Lower leg skin (tissue), 4 donors: ENCODE measurements at regions not wholly inside any gene's neighbourhood (a gene's known extent, or its start where the extent isn't known, plus 50 kb on each side); places are given as distances from the start of the nearest gene placed in this dataset.

Experiments
- DNase-seq, 2 donors: peaks; one replicate each; pipeline ENCODE4 v3.0.0-alpha.2; 2019; ENCODE audit warnings: low spot score in 2 of 2
- H3K4me3 ChIP-seq: fragments of 200-600 bp; sonication (generic); 2 replicates; pipeline ENCODE4 v1.5.1; 2017; ENCODE audit warnings: mild to moderate bottlenecking, low read depth; ENCODE audit not compliant: poor library complexity, severe bottlenecking
- POLR2A ChIP-seq, 2 donors: fragments of 450-650 bp; IDR thresholded peaks; one replicate each; pipeline ENCODE4 v1.6.1; 2016 to 2017; ENCODE audit warnings: antibody characterized with exemption in 2 of 2, mild to moderate bottlenecking in 1 of 2, moderate library complexity in 1 of 2
- WGBS, 2 donors: methylation state at CpG; one replicate each; pipeline ENCODE4 v1.1.5; 2018; 5-methylcytosine and 5-hydroxymethylcytosine counted together
- intact Hi-C: fragments of 100-400 bp; cut with DNase I; formaldehyde crosslinking; loops from one replicate; pipeline ENCODE4 v1.15.0; 2023; ENCODE audit warnings: low total_unique reads
- TF ChIP-seq, protein P1 (sequence below), 3 donors: fragments of 450-650 bp; IDR thresholded peaks; one replicate each; pipeline ENCODE4 v1.5.1; 2016; ENCODE audit warnings: antibody characterized with exemption in 3 of 3, mild to moderate bottlenecking in 3 of 3, moderate library complexity in 2 of 3

DNA sequence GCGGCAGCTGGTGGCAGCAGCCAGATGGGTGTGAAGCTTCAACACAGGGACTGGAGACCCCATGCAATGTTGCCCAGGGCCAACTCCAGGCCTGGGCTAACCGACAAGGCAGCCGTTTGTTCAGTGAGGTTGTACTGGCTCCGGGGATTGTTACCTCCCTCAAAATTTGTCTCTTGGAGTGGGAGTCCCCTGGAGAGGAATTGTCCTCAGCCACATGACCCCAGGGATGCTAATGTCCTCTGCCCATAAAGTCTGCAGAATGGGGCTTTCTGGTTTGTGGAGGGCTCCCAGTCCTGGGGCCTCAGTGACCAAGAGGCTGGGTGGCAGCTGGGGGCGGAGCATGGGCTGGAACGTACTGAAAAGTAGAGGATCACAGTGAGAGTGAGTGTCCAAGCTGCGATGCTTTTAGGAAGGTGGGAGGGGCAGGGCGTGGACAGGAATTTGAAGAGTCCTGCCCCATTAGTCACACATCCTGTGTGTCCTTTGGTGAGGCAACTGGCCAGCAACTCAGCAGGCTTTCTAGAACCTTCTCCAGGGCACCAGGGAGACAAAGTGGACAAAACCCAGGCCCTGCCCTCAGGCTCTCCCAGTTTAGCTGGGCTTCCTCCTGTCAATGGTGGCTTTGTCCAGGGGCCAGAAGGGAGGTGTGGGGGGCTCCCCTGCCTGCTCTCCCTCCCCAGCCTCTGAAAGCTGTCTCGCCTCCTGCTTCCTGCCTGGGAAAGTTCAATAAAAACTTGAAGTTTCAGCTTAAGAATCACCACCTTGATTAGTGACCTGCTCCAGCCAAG, 114.0 kb downstream of the NSG2 start:
- WGBS, 2 donors, result 46 to 57% methylated on average over 8 to 9 of the region's 9 CpGs
- DNase-seq, result peak in 1 of 2 donors; percentile 63
- H3K4me3 ChIP-seq, result no peak overlapping the region
- TF ChIP-seq POLR2A (IDR thresholded peaks at IDR 0.05), result no peak
- TF ChIP-seq, protein P1, sequence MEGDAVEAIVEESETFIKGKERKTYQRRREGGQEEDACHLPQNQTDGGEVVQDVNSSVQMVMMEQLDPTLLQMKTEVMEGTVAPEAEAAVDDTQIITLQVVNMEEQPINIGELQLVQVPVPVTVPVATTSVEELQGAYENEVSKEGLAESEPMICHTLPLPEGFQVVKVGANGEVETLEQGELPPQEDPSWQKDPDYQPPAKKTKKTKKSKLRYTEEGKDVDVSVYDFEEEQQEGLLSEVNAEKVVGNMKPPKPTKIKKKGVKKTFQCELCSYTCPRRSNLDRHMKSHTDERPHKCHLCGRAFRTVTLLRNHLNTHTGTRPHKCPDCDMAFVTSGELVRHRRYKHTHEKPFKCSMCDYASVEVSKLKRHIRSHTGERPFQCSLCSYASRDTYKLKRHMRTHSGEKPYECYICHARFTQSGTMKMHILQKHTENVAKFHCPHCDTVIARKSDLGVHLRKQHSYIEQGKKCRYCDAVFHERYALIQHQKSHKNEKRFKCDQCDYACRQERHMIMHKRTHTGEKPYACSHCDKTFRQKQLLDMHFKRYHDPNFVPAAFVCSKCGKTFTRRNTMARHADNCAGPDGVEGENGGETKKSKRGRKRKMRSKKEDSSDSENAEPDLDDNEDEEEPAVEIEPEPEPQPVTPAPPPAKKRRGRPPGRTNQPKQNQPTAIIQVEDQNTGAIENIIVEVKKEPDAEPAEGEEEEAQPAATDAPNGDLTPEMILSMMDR (IDR thresholded peaks at IDR 0.05), result no peak
- intact Hi-C loops, result no loop called here

DNA sequence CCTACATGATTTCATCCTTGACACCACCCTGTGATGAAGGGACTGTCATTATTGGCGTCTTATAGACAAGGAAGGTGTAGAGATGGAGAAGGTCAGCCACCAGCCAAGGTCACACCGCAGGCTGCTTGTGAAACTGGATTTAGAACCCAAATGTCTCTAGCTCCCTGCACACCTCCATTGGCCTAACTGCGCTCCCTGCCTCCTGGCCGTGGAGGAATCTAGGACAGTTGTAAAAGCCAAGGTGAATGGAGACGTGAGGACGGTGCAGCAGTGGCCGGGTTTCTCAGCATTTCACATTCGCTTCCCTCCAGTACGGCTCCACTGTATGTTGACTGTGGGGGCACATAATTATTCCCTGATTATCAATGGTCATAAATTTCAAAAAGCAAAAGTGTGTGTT, 119.9 kb downstream of the NSG2 start:
- H3K4me3 ChIP-seq, result no peak overlapping the region
- intact Hi-C loops, result no loop called here
- 78 to 93% methylated on average over 9 of the region's 9 CpGs for WGBS, 2 donors
- no peak for TF ChIP-seq POLR2A (IDR thresholded peaks at IDR 0.05)
- TF ChIP-seq, protein P1 (IDR thresholded peaks at IDR 0.05), result no peak
- no peak for DNase-seq

DNA sequence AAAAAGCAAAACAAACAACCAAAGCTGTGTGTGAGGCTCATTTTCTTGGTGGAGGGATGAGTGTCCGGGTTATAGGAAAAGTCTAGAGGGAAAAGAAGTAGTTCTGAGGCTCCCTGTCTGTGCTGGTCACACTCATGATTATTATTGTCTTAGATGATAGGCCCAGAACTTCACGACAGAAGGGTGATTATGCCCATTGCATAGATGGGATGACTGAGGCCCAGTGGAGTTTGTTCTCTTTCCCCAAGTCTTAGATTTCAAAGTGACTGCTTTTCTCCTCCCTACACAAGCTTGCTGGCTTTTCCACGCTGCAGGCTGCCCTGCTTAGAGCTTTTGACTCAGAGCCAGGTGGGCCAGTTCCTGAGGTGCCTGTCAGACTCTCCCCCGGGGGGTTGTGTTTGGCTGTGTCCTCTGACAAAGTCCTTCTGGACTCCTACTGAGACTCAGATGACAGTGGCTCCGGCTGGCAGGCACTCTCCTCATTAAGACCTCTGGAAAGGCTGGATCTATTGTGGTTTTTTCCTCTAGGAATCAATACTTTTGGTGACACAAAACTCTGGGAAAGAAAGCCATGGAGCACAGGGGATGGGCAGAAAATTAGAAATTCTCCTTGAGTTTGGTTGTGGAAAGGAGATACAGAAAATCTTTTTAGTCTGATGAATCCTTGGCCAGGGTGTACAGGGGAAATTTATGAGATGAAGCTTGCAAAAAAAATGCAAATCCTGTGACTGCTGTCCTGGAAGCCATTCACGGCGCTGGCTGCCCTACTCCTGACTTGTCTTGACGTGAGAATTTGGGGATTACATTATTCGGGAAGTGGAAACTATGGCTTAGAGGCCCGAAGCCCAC, 120.9 kb downstream of the NSG2 start:
- no peak for TF ChIP-seq POLR2A (IDR thresholded peaks at IDR 0.05)
- TF ChIP-seq, protein P1 (IDR thresholded peaks at IDR 0.05), result no peak
- peak in 1 of 2 donors; percentile 40 for DNase-seq
- intact Hi-C loops, result no loop called here
- 56 to 57% methylated on average over 10 of the region's 10 CpGs for WGBS, 2 donors
- no peak overlapping the region for H3K4me3 ChIP-seq

DNA sequence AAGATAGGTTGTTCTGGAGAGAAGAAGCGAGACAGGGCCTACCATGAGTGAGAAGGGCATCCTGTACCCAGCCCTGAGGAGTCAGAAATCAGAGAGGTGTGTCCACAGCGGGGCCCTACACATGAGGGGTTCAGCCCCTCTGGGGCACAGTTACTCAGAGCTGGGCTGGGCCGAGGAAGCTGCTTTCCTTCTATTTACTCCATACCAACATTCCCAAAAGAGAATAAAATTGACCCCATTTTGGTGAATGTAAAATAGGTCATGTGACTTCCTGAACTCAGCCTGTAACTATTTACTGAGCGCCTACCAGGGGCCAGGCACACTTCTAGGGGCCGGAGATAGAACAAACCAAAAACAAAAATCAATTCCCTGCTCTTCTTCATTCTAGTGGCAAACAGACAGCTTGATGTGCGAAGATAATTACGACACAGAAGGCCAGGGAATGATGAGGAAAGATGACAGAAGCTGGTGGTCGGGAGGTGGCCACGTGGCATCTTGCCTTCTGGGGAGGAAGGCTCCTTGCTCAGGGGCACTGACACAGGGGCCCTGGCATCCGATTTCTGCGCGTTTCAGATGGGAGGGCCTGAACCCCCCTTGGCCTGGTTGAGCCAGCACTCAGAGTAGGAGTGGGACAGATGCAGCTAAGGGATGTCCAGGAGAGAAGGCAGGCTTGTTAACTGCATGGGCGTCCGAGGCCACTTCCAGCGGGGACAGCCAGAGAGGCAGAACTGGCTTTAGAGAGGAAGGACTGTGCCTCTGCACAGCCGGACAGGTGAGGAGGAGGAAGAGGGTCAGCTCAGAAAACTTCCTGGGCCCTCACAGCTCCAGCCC, 121.8 kb downstream of the NSG2 start:
- DNase-seq, result peak in 1 of 2 donors; percentile 74

DNA sequence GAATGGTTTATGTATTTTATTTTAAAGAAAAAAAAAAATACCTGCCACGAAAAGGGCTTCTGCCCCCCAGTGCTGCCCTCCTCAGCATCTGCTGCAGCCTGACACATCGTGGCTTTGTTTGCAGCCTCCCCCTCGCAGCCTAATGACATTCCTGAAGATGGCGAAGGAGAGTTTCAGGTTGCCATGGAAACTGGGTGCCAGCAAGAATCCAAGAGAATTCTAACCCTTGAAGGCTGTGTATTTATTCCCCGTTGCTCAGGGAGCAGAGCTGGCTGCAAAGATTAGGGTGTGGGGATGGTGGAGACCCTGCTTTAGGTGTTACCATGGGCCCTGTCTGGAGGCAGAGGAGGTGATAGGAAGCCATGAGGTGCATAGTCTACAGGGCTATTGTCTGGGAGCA, 126.6 kb downstream of the NSG2 start:
- intact Hi-C loops, result no loop called here
- H3K4me3 ChIP-seq, result no peak overlapping the region
- 22 to 30% methylated on average over 5 of the region's 5 CpGs for WGBS, 2 donors
- DNase-seq, result peak in 1 of 2 donors; percentile 34
- TF ChIP-seq, protein P1 (IDR thresholded peaks at IDR 0.05), result no peak
- TF ChIP-seq POLR2A (IDR thresholded peaks at IDR 0.05), result no peak

More for the DNA sequence above, 121.8 kb downstream of the NSG2 start:
- no peak overlapping the region for H3K4me3 ChIP-seq
- WGBS, 2 donors, result 72 to 78% methylated on average over 16 of the region's 16 CpGs
- TF ChIP-seq, protein P1 (IDR thresholded peaks at IDR 0.05), result no peak
- no peak for TF ChIP-seq POLR2A (IDR thresholded peaks at IDR 0.05)
- intact Hi-C loops, result no loop called here
